SK-N-MC (cell line): ENCODE measurements at regions not wholly inside any gene's neighbourhood (a gene's known extent, or its start where the extent isn't known, plus 50 kb on each side); places are given as distances from the start of the nearest gene placed in this dataset.

Source experiments
- EZH2 ChIP-seq: fragments of 200-600 bp; sonication (generic); IDR thresholded peaks from one replicate; pipeline ENCODE4 v1.6.1; 2017; ENCODE audit warnings: antibody characterized with exemption
- POLR2AphosphoS5 ChIP-seq: IDR thresholded peaks from 2 replicates; pipeline ENCODE4 v1.6.1; 2012; ENCODE audit warnings: mild to moderate bottlenecking, low read depth, low read length, borderline replicate concordance

GRCh38 chrX:66889418-66889817 lies 250.5 kb upstream of the EDA2R start:
- TF ChIP-seq EZH2 (no peak), POLR2AphosphoS5 (no peak)
